A673 (cell line): ENCODE measurements at regions not wholly inside any gene's neighbourhood (a gene's known extent, or its start where the extent isn't known, plus 50 kb on each side); places are given as distances from the start of the nearest gene placed in this dataset.

Experiments
- EZH2 ChIP-seq: fragments of 200-600 bp; sonication (generic); IDR thresholded peaks from 2 replicates; pipeline ENCODE4 v1.6.1; 2017; ENCODE audit warnings: borderline replicate concordance, low read depth, mild to moderate bottlenecking, mixed read lengths, antibody characterized with exemption, low read length; ENCODE audit not compliant: poor library complexity, severe bottlenecking
- TF ChIP-seq, protein P1 (sequence below): fragments of 300-800, 200-600 bp; sonication (generic); conservative IDR thresholded peaks from 2 replicates; pipeline ENCODE4 v1.5.1; 2017; ENCODE audit warnings: low read depth, mild to moderate bottlenecking, antibody characterized with exemption, low read length, moderate library complexity, mixed read lengths

DNA sequence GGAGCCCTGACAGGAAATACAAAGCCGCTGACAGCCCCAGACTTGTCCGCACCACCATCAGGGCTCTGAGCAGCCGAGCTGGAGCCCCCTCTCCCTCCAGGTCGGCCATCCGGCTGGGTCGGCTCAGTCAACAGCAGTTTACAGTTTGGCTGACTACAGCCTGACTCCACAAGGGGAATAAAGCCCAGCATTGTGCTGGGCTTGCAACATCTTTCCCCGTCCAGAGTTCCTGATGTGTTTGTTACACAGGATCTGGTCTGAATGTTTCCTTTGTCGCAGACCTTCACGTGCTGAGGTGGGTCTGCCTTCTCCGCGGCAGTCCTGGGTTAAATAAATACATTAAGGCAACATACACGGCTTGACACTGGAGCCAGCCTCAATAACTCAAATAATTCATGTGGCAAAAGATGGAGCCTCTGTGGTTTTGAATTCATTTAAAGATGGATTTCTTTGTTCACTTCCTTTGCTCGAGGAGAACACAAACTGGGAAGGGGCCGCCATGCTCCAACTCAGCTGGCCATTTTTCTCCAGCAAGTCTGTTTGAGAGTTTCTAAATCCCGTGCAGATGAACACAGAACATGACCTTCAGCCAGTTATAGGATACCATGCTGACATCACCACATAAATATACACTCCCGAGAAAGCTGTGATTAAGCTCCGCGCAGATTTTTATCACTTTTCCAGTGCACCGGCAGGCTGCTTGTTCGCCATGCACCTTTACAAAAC is 192.1 kb downstream of the WDR11 start:
- TF ChIP-seq, protein P1, sequence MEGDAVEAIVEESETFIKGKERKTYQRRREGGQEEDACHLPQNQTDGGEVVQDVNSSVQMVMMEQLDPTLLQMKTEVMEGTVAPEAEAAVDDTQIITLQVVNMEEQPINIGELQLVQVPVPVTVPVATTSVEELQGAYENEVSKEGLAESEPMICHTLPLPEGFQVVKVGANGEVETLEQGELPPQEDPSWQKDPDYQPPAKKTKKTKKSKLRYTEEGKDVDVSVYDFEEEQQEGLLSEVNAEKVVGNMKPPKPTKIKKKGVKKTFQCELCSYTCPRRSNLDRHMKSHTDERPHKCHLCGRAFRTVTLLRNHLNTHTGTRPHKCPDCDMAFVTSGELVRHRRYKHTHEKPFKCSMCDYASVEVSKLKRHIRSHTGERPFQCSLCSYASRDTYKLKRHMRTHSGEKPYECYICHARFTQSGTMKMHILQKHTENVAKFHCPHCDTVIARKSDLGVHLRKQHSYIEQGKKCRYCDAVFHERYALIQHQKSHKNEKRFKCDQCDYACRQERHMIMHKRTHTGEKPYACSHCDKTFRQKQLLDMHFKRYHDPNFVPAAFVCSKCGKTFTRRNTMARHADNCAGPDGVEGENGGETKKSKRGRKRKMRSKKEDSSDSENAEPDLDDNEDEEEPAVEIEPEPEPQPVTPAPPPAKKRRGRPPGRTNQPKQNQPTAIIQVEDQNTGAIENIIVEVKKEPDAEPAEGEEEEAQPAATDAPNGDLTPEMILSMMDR = no peak
- TF ChIP-seq EZH2 = no peak
